Loucy (cell line): ENCODE measurements at regions not wholly inside any gene's neighbourhood (a gene's known extent, or its start where the extent isn't known, plus 50 kb on each side); places are given as distances from the start of the nearest gene placed in this dataset.

ENCODE experiments used
- H2AFZ ChIP-seq: fragments of 200-600 bp; sonication (generic); 2 replicates; pipeline ENCODE4 v1.6.0; 2016; ENCODE audit warnings: antibody characterized with exemption, mild to moderate bottlenecking, low read length, moderate library complexity
- H3F3A ChIP-seq: fragments of 200-600 bp; 2 replicates; pipeline ENCODE4 v1.6.0; 2016; ENCODE audit warnings: antibody characterized with exemption, low read depth, mild to moderate bottlenecking
- H3K27me3 ChIP-seq: fragments of 200-600 bp; sonication (generic); 2 replicates; pipeline ENCODE4 v1.6.1; 2014; ENCODE audit warnings: low read length, mild to moderate bottlenecking; ENCODE audit not compliant: insufficient read depth, poor library complexity, severe bottlenecking
- H3K36me3 ChIP-seq: fragments of 200-600 bp; sonication (generic); 2 replicates; pipeline ENCODE4 v1.6.1; 2016; ENCODE audit warnings: low read length; ENCODE audit not compliant: insufficient read depth
- H3K4me1 ChIP-seq: fragments of 200-600 bp; sonication (generic); 2 replicates; pipeline ENCODE4 v1.5.1; 2014; ENCODE audit warnings: low read length, mild to moderate bottlenecking; ENCODE audit not compliant: insufficient read depth, poor library complexity, severe bottlenecking
- H3K4me2 ChIP-seq: fragments of 200-600 bp; sonication (generic); 2 replicates; pipeline ENCODE4 v1.6.0; 2014; ENCODE audit warnings: antibody characterized with exemption, low read length, low read depth, mild to moderate bottlenecking; ENCODE audit not compliant: poor library complexity, severe bottlenecking
- H3K4me3 ChIP-seq: fragments of 200-600 bp; sonication (generic); 2 replicates; pipeline ENCODE4 v1.5.1; 2014; ENCODE audit warnings: low read length, mild to moderate bottlenecking, mixed read lengths; ENCODE audit not compliant: poor library complexity, severe bottlenecking
- H3K79me2 ChIP-seq: fragments of 200-600 bp; sonication (generic); 2 replicates; pipeline ENCODE4 v1.6.1; 2014; ENCODE audit warnings: low read length; ENCODE audit not compliant: insufficient read depth
- H3K9ac ChIP-seq: fragments of 200-600 bp; sonication (generic); 2 replicates; pipeline ENCODE4 v1.6.0; 2014; ENCODE audit warnings: mild to moderate bottlenecking, low read depth, low read length, moderate library complexity; ENCODE audit not compliant: poor library complexity, severe bottlenecking
- H3K9me2 ChIP-seq: fragments of 200-600 bp; sonication (generic); replicated peaks from 2 replicates; pipeline ENCODE4 v1.6.1; 2016; ENCODE audit warnings: low read depth, low read length, mixed read lengths
- H3K9me3 ChIP-seq: fragments of 200-600 bp; sonication (generic); 2 replicates; pipeline ENCODE4 v1.6.1; 2014; ENCODE audit warnings: mild to moderate bottlenecking, antibody characterized with exemption, low read length, low read depth; ENCODE audit not compliant: insufficient read depth
- H4K20me1 ChIP-seq: fragments of 200-600 bp; sonication (generic); 2 replicates; pipeline ENCODE4 v1.6.0; 2014; ENCODE audit warnings: antibody characterized with exemption, low read length, mild to moderate bottlenecking; ENCODE audit not compliant: insufficient read depth, poor library complexity, severe bottlenecking
- CTCF ChIP-seq: fragments of 200-600 bp; sonication (generic); conservative IDR thresholded peaks from 2 replicates; pipeline ENCODE4 v1.5.1; 2014; ENCODE audit warnings: mild to moderate bottlenecking, antibody characterized with exemption, low read length
- EZH2phosphoT487 ChIP-seq: fragments of 200-600 bp; IDR thresholded peaks from 2 replicates; pipeline ENCODE4 v1.6.1; 2018; ENCODE audit warnings: antibody characterized with exemption, mild to moderate bottlenecking, moderate library complexity, borderline replicate concordance

- Histone ChIP-seq H4K20me1 (no peaks in the 10 kb centered on the region), H3K9ac (no peak overlapping the region), H3K27me3 (no peaks in the 10 kb centered on the region), H3K4me1 (no peaks in the 10 kb centered on the region), H3K9me3 (no peaks in the 10 kb centered on the region), H3K4me3 (no peak overlapping the region), H2AFZ (no peak overlapping the region), H3K36me3 (no peaks in the 10 kb centered on the region), H3K79me2 (no peaks in the 10 kb centered on the region), H3F3A (no peaks in the 10 kb centered on the region), H3K4me2 (no peak overlapping the region), H3K9me2 (no peaks in the 10 kb centered on the region)
- TF ChIP-seq EZH2phosphoT487, result no peak
- no peak for TF ChIP-seq CTCF
Measured at GRCh38 chr13:104326523-104326922, 1260.3 kb upstream of the SLC10A2 start.

- H3K27me3 ChIP-seq, result no peaks in the 10 kb centered on the region
- H3K4me2 ChIP-seq, result no peak overlapping the region
- no peaks in the 10 kb centered on the region for H3F3A ChIP-seq
- no peak overlapping the region for H3K4me3 ChIP-seq
- H3K9me2 ChIP-seq, result no peaks in the 10 kb centered on the region
- no peaks in the 10 kb centered on the region for H4K20me1 ChIP-seq
- TF ChIP-seq CTCF, result no peak
- TF ChIP-seq EZH2phosphoT487, result no peak
- no peaks in the 10 kb centered on the region for H3K79me2 ChIP-seq
- no peak overlapping the region for H2AFZ ChIP-seq
- no peak overlapping the region for H3K9ac ChIP-seq
- H3K36me3 ChIP-seq, result no peaks in the 10 kb centered on the region
- H3K9me3 ChIP-seq, result no peaks in the 10 kb centered on the region
- H3K4me1 ChIP-seq, result no peaks in the 10 kb centered on the region
Measured at GRCh38 chr13:104321756-104322155, 1255.5 kb upstream of the SLC10A2 start.

GRCh38 chr13:104320446-104320845 lies 1254.2 kb upstream of the SLC10A2 start:
- no peaks in the 10 kb centered on the region for H3K36me3 ChIP-seq
- no peak overlapping the region for H3K4me2 ChIP-seq
- H3K27me3 ChIP-seq, result no peaks in the 10 kb centered on the region
- no peaks in the 10 kb centered on the region for H3F3A ChIP-seq
- H3K4me3 ChIP-seq, result no peak overlapping the region
- TF ChIP-seq EZH2phosphoT487 (no peak), CTCF (no peak)
- H3K9ac ChIP-seq, result no peak overlapping the region
- no peaks in the 10 kb centered on the region for H3K9me3 ChIP-seq
- no peaks in the 10 kb centered on the region for H3K9me2 ChIP-seq
- no peak overlapping the region for H2AFZ ChIP-seq
- no peaks in the 10 kb centered on the region for H3K79me2 ChIP-seq
- H3K4me1 ChIP-seq, result no peaks in the 10 kb centered on the region
- no peaks in the 10 kb centered on the region for H4K20me1 ChIP-seq
